GDM1 (cell line): ENCODE measurements at regions not wholly inside any gene's neighbourhood (a gene's known extent, or its start where the extent isn't known, plus 50 kb on each side); places are given as distances from the start of the nearest gene placed in this dataset.
"Not testable (repeated sequence)": the region's sequence is repeated elsewhere in the genome, so short reads cannot be mapped to it uniquely, and the experiment has no call there.

Experiments
- DNase-seq: peaks from one replicate; lab custom pipeline; 2025; lab: John Stamatoyannopoulos, UW

GRCh38 chr7:79953130-79953529 lies 181.5 kb upstream of the GNAI1 start:
- no peak for DNase-seq

- DNase-seq, result no peak
These were observed 182.2 kb upstream of the GNAI1 start for GRCh38 chr7:79952399-79952798.

- DNase-seq, result no peak
These were observed 183.2 kb upstream of the GNAI1 start for GRCh38 chr7:79951415-79951814.

GRCh38 chr7:79949778-79950177 lies 184.9 kb upstream of the GNAI1 start:
- no peak for DNase-seq

- no peak for DNase-seq
These were observed 198.2 kb upstream of the GNAI1 start for GRCh38 chr7:79936281-79936983.

GRCh38 chr7:79934727-79935126 lies 199.9 kb upstream of the GNAI1 start:
- no peak for DNase-seq

- no peak for DNase-seq
These were observed 201.5 kb upstream of the GNAI1 start for GRCh38 chr7:79933144-79933543.

GRCh38 chr7:79930604-79931003 lies 204.0 kb upstream of the GNAI1 start:
- no peak for DNase-seq

- DNase-seq, result no peak
These were observed 207.5 kb upstream of the GNAI1 start for GRCh38 chr7:79927116-79927515.

- no peak for DNase-seq
These were observed 210.7 kb upstream of the GNAI1 start for GRCh38 chr7:79923953-79924352.

GRCh38 chr7:79922894-79923293 lies 211.7 kb upstream of the GNAI1 start:
- no peak for DNase-seq

GRCh38 chr7:79921976-79922375 lies 212.7 kb upstream of the GNAI1 start:
- no peak for DNase-seq

- not testable (repeated sequence) for DNase-seq
These were observed 216.0 kb upstream of the GNAI1 start for GRCh38 chr7:79918632-79919031.

GRCh38 chr7:79915346-79915745 lies 219.3 kb upstream of the GNAI1 start:
- not testable (repeated sequence) for DNase-seq

GRCh38 chr7:79912213-79912633 lies 222.4 kb upstream of the GNAI1 start:
- DNase-seq, result no peak

GRCh38 chr7:79911420-79911819 lies 223.2 kb upstream of the GNAI1 start:
- DNase-seq, result no peak

GRCh38 chr7:79909176-79909575 lies 225.5 kb upstream of the GNAI1 start:
- DNase-seq, result no peak

- no peak for DNase-seq
These were observed 237.5 kb upstream of the GNAI1 start for GRCh38 chr7:79897166-79897565.

- no peak for DNase-seq
These were observed 240.6 kb upstream of the GNAI1 start for GRCh38 chr7:79893991-79894390.

GRCh38 chr7:79882922-79883321 lies 251.7 kb upstream of the GNAI1 start:
- no peak for DNase-seq

GRCh38 chr7:79880312-79880711 lies 254.3 kb upstream of the GNAI1 start:
- no peak for DNase-seq

GRCh38 chr7:79877874-79878465 lies 256.7 kb upstream of the GNAI1 start:
- no peak for DNase-seq

GRCh38 chr7:79876848-79877252 lies 257.8 kb upstream of the GNAI1 start:
- DNase-seq, result no peak

GRCh38 chr7:79874797-79875196 lies 259.8 kb upstream of the GNAI1 start:
- DNase-seq, result no peak
